ENCODE measurements at regions not wholly inside any gene's neighbourhood (a gene's known extent, or its start where the extent isn't known, plus 50 kb on each side); places are given as distances from the start of the nearest gene placed in this dataset.

DNA sequence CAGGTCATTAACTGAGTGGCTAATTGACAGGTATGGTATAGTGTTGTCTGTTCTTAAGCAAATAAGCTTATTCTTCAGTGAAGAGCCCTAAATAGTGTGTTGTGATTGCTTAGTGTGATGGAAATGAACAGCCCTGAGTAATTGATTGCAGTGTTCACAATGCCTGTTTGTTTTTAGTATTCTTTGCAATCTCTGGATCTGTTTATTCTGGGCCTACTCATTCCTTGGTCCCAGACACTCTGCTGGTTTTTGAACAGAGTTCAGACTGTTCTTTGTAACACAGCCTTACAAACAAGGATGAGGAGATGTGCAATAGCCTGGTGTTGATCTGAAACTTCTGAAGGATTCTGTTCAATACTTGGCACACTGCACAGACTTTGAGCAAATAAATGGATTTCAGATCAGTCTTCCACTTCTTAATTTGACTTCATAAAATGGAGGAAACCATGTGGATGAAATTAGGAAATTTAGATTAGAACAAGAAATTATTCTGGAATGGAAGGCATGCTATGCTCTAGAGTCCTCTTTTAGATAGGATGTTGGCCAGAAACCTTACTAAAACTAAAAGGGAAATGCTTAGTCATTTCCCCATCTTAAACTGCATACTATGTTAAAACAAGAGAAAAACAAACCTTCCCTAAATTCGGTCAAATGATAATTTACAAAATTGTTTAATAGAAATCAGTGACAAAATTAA is 444.2 kb upstream of the SEMA3D start:
- TF ChIP-seq CTCF (conservative IDR thresholded peaks at IDR 0.05 in 1 of 2, IDR thresholded peaks at IDR 0.05 in 1 of 2; ENCODE audit: low read depth in 1 of 2, low read length in 2 of 2) (no peak), EZH2 (IDR thresholded peaks at IDR 0.05; ENCODE audit: low read length, missing control alignments) (no peak)
